ENCODE measurements at regions not wholly inside any gene's neighbourhood (a gene's known extent, or its start where the extent isn't known, plus 50 kb on each side); places are given as distances from the start of the nearest gene placed in this dataset.
"Not testable (repeated sequence)": the region's sequence is repeated elsewhere in the genome, so short reads cannot be mapped to it uniquely, and the experiment has no call there.

GRCh38 chr13:18257686-18258085, 923.9 kb downstream of the TUBA3C start:
- not testable (repeated sequence) for H3K27ac ChIP-seq (ENCODE audit: low read depth in 1 of 3, low read length in 2 of 3); H3K9me3 ChIP-seq (ENCODE audit: control insufficient read depth in 2 of 2, insufficient read depth in 1 of 2, low read depth in 1 of 2, low read length in 1 of 2); H3K36me3 ChIP-seq (ENCODE audit: control insufficient read depth in 3 of 3, insufficient read depth in 2 of 3, low read depth in 1 of 3, low read length in 3 of 3); FAIRE-seq; H3K4me1 ChIP-seq (ENCODE audit: control insufficient read depth in 3 of 3, insufficient read depth in 2 of 3, low read depth in 1 of 3, low read length in 2 of 3); H3K27me3 ChIP-seq (ENCODE audit: control insufficient read depth in 3 of 3, insufficient read depth in 3 of 3, low read length in 3 of 3); H3K4me3 ChIP-seq (ENCODE audit: low read depth in 1 of 3, low read length in 3 of 3); DNase-seq
- 70 to 77% (median 73%) methylated on average over 9 of the region's 9 CpGs for WGBS, 3 donors

- not testable (repeated sequence) for FAIRE-seq; H3K9me3 ChIP-seq (ENCODE audit: control insufficient read depth in 2 of 2, insufficient read depth in 1 of 2, low read depth in 1 of 2, low read length in 1 of 2); H3K4me1 ChIP-seq (ENCODE audit: control insufficient read depth in 3 of 3, insufficient read depth in 2 of 3, low read depth in 1 of 3, low read length in 2 of 3); H3K27me3 ChIP-seq (ENCODE audit: control insufficient read depth in 3 of 3, insufficient read depth in 3 of 3, low read length in 3 of 3); H3K27ac ChIP-seq (ENCODE audit: low read depth in 1 of 3, low read length in 2 of 3); H3K36me3 ChIP-seq (ENCODE audit: control insufficient read depth in 3 of 3, insufficient read depth in 2 of 3, low read depth in 1 of 3, low read length in 3 of 3); DNase-seq; H3K4me3 ChIP-seq (ENCODE audit: low read depth in 1 of 3, low read length in 3 of 3)
- WGBS, 3 donors: 76 to 91% (median 78%) methylated on average over 9 to 12 of the region's 12 CpGs
These were observed 928.8 kb downstream of the TUBA3C start for GRCh38 chr13:18252848-18253247.

- not testable (repeated sequence) for H3K27me3 ChIP-seq (ENCODE audit: control insufficient read depth in 3 of 3, insufficient read depth in 3 of 3, low read length in 3 of 3); DNase-seq; H3K36me3 ChIP-seq (ENCODE audit: control insufficient read depth in 3 of 3, insufficient read depth in 2 of 3, low read depth in 1 of 3, low read length in 3 of 3); H3K4me1 ChIP-seq (ENCODE audit: control insufficient read depth in 3 of 3, insufficient read depth in 2 of 3, low read depth in 1 of 3, low read length in 2 of 3); H3K4me3 ChIP-seq (ENCODE audit: low read depth in 1 of 3, low read length in 3 of 3); H3K27ac ChIP-seq (ENCODE audit: low read depth in 1 of 3, low read length in 2 of 3); H3K9me3 ChIP-seq (ENCODE audit: control insufficient read depth in 2 of 2, insufficient read depth in 1 of 2, low read depth in 1 of 2, low read length in 1 of 2); FAIRE-seq
- WGBS, 3 donors: 80 to 89% (median 86%) methylated on average over 12 of the region's 12 CpGs
These were observed 932.9 kb downstream of the TUBA3C start for GRCh38 chr13:18248533-18249240.

- 69 to 79% (median 71%) methylated on average over 2 to 3 of the region's 3 CpGs for WGBS, 3 donors
- H3K36me3 ChIP-seq (ENCODE audit: control insufficient read depth in 3 of 3, insufficient read depth in 2 of 3, low read depth in 1 of 3, low read length in 3 of 3); DNase-seq; FAIRE-seq; H3K27ac ChIP-seq (ENCODE audit: low read depth in 1 of 3, low read length in 2 of 3); H3K27me3 ChIP-seq (ENCODE audit: control insufficient read depth in 3 of 3, insufficient read depth in 3 of 3, low read length in 3 of 3); H3K4me1 ChIP-seq (ENCODE audit: control insufficient read depth in 3 of 3, insufficient read depth in 2 of 3, low read depth in 1 of 3, low read length in 2 of 3); H3K4me3 ChIP-seq (ENCODE audit: low read depth in 1 of 3, low read length in 3 of 3): not testable (repeated sequence)
- H3K9me3 ChIP-seq (ENCODE audit: control insufficient read depth in 2 of 2, insufficient read depth in 1 of 2, low read depth in 1 of 2, low read length in 1 of 2): peaks cover 0 to 20% of the 10 kb centered on the region in 2 donors
These were observed 941.5 kb downstream of the TUBA3C start for GRCh38 chr13:18240086-18240485.

GRCh38 chr13:18238586-18238985, 943.0 kb downstream of the TUBA3C start:
- WGBS, 3 donors: 69 to 75% (median 74%) methylated on average over 5 of the region's 5 CpGs
- not testable (repeated sequence) for H3K27me3 ChIP-seq (ENCODE audit: control insufficient read depth in 3 of 3, insufficient read depth in 3 of 3, low read length in 3 of 3); DNase-seq; H3K27ac ChIP-seq (ENCODE audit: low read depth in 1 of 3, low read length in 2 of 3); H3K36me3 ChIP-seq (ENCODE audit: control insufficient read depth in 3 of 3, insufficient read depth in 2 of 3, low read depth in 1 of 3, low read length in 3 of 3); H3K4me1 ChIP-seq (ENCODE audit: control insufficient read depth in 3 of 3, insufficient read depth in 2 of 3, low read depth in 1 of 3, low read length in 2 of 3); H3K4me3 ChIP-seq (ENCODE audit: low read depth in 1 of 3, low read length in 3 of 3); FAIRE-seq
- peaks cover 6 to 27% of the 10 kb centered on the region in 2 donors for H3K9me3 ChIP-seq (ENCODE audit: control insufficient read depth in 2 of 2, insufficient read depth in 1 of 2, low read depth in 1 of 2, low read length in 1 of 2)

- WGBS, 3 donors: 91 to 96% (median 96%) methylated on average over 34 of the region's 34 CpGs
- FAIRE-seq (no peak), DNase-seq (no peak)
- H3K36me3 ChIP-seq (ENCODE audit: control insufficient read depth in 3 of 3, insufficient read depth in 2 of 3, low read depth in 1 of 3, low read length in 3 of 3): no peaks in the 10 kb centered on the region
- no peaks in the 10 kb centered on the region for H3K27me3 ChIP-seq (ENCODE audit: control insufficient read depth in 3 of 3, insufficient read depth in 3 of 3, low read length in 3 of 3)
- no peak overlapping the region for H3K4me3 ChIP-seq (ENCODE audit: low read depth in 1 of 3, low read length in 3 of 3)
- H3K27ac ChIP-seq (ENCODE audit: low read depth in 1 of 3, low read length in 2 of 3): no peak overlapping the region
- H3K4me1 ChIP-seq (ENCODE audit: control insufficient read depth in 3 of 3, insufficient read depth in 2 of 3, low read depth in 1 of 3, low read length in 2 of 3): no peaks in the 10 kb centered on the region
- peaks cover 6 to 30% of the 10 kb centered on the region in 2 donors for H3K9me3 ChIP-seq (ENCODE audit: control insufficient read depth in 2 of 2, insufficient read depth in 1 of 2, low read depth in 1 of 2, low read length in 1 of 2)
These were observed 945.2 kb downstream of the TUBA3C start for GRCh38 chr13:18236528-18236815.

- FAIRE-seq (no peak), DNase-seq (no peak)
- WGBS, 3 donors: 94 to 98% (median 96%) methylated on average over 85 to 94 of the region's 94 CpGs
- Histone ChIP-seq H3K4me1 (ENCODE audit: control insufficient read depth in 3 of 3, insufficient read depth in 2 of 3, low read depth in 1 of 3, low read length in 2 of 3) (no peaks in the 10 kb centered on the region), H3K36me3 (ENCODE audit: control insufficient read depth in 3 of 3, insufficient read depth in 2 of 3, low read depth in 1 of 3, low read length in 3 of 3) (no peaks in the 10 kb centered on the region), H3K4me3 (ENCODE audit: low read depth in 1 of 3, low read length in 3 of 3) (no peak overlapping the region), H3K9me3 (ENCODE audit: control insufficient read depth in 2 of 2, insufficient read depth in 1 of 2, low read depth in 1 of 2, low read length in 1 of 2) (peaks cover 6 to 30% of the 10 kb centered on the region in 2 donors), H3K27me3 (ENCODE audit: control insufficient read depth in 3 of 3, insufficient read depth in 3 of 3, low read length in 3 of 3) (no peaks in the 10 kb centered on the region), H3K27ac (ENCODE audit: low read depth in 1 of 3, low read length in 2 of 3) (no peak overlapping the region)
These were observed 945.7 kb downstream of the TUBA3C start for GRCh38 chr13:18235756-18236527.

GRCh38 chr13:18235172-18235571, 946.5 kb downstream of the TUBA3C start:
- Histone ChIP-seq H3K27me3 (ENCODE audit: control insufficient read depth in 3 of 3, insufficient read depth in 3 of 3, low read length in 3 of 3) (no peaks in the 10 kb centered on the region), H3K4me1 (ENCODE audit: control insufficient read depth in 3 of 3, insufficient read depth in 2 of 3, low read depth in 1 of 3, low read length in 2 of 3) (no peaks in the 10 kb centered on the region), H3K36me3 (ENCODE audit: control insufficient read depth in 3 of 3, insufficient read depth in 2 of 3, low read depth in 1 of 3, low read length in 3 of 3) (no peaks in the 10 kb centered on the region), H3K27ac (ENCODE audit: low read depth in 1 of 3, low read length in 2 of 3) (no peak overlapping the region), H3K9me3 (ENCODE audit: control insufficient read depth in 2 of 2, insufficient read depth in 1 of 2, low read depth in 1 of 2, low read length in 1 of 2) (peaks cover 6 to 30% of the 10 kb centered on the region in 2 donors), H3K4me3 (ENCODE audit: low read depth in 1 of 3, low read length in 3 of 3) (no peak overlapping the region)
- 95 to 98% (median 98%) methylated on average over 46 to 47 of the region's 47 CpGs for WGBS, 3 donors
- DNase-seq (no peak), FAIRE-seq (no peak)
